ENCODE measurements at regions not wholly inside any gene's neighbourhood (a gene's known extent, or its start where the extent isn't known, plus 50 kb on each side); places are given as distances from the start of the nearest gene placed in this dataset.

- FAIRE-seq, result no peak
- Histone ChIP-seq H3K36me3 (ENCODE audit: control insufficient read depth in 3 of 3, insufficient read depth in 2 of 3, low read depth in 1 of 3, low read length in 3 of 3) (no peaks in the 10 kb centered on the region), H3K4me1 (ENCODE audit: control insufficient read depth in 3 of 3, insufficient read depth in 2 of 3, low read depth in 1 of 3, low read length in 2 of 3) (peaks cover 0 to 18% (median 0%) of the 10 kb centered on the region in 3 donors), H3K27ac (ENCODE audit: low read depth in 1 of 3, low read length in 2 of 3) (peak overlapping the region in 1 of 3 donors; percentile 34), H3K27me3 (ENCODE audit: control insufficient read depth in 3 of 3, insufficient read depth in 3 of 3, low read length in 3 of 3) (no peaks in the 10 kb centered on the region), H3K9me3 (ENCODE audit: control insufficient read depth in 2 of 2, insufficient read depth in 1 of 2, low read depth in 1 of 2, low read length in 1 of 2) (no peaks in the 10 kb centered on the region), H3K4me3 (ENCODE audit: low read depth in 1 of 3, low read length in 3 of 3) (no peak overlapping the region)
- peak in 1 of 2 donors; percentile 58 for DNase-seq
- 64 to 81% (median 69%) methylated on average over 2 of the region's 2 CpGs for WGBS, 3 donors
Observed at GRCh38 chr15:38886315-38887163, 321.9 kb upstream of the RASGRP1 start.

DNA sequence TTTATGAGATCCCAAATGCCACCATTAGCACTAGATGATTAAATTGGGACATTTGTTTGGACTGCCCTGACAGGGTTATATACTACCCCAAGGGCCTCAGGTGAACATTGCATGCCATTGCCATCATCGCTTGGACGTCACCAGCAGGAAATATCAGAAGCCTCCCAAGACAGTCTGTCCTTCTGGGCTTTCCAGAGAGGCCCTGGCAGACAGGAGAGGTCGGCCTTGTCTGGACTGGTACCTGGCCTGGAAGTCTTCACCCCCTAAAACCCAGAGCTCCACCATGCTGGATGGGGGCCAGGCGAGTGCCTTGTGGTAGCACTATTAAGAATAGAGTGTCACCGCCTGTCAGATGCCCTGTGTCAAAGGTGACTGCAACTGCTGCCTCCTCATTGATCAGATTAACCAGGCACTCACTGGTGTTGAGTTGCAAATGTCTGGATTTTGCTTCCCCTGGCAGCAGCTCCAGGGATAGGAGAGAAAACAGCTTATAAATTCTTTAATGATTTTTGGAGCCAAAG is 324.1 kb upstream of the RASGRP1 start:
- DNase-seq (no peak), FAIRE-seq (no peak)
- no peaks in the 10 kb centered on the region for H3K27me3 ChIP-seq (ENCODE audit: control insufficient read depth in 3 of 3, insufficient read depth in 3 of 3, low read length in 3 of 3)
- H3K9me3 ChIP-seq (ENCODE audit: control insufficient read depth in 2 of 2, insufficient read depth in 1 of 2, low read depth in 1 of 2, low read length in 1 of 2), result no peaks in the 10 kb centered on the region
- no peak overlapping the region for H3K4me3 ChIP-seq (ENCODE audit: low read depth in 1 of 3, low read length in 3 of 3)
- H3K36me3 ChIP-seq (ENCODE audit: control insufficient read depth in 3 of 3, insufficient read depth in 2 of 3, low read depth in 1 of 3, low read length in 3 of 3), result no peaks in the 10 kb centered on the region
- H3K27ac ChIP-seq (ENCODE audit: low read depth in 1 of 3, low read length in 2 of 3), result no peak overlapping the region
- peaks cover 0 to 21% (median 0%) of the 10 kb centered on the region in 3 donors for H3K4me1 ChIP-seq (ENCODE audit: control insufficient read depth in 3 of 3, insufficient read depth in 2 of 3, low read depth in 1 of 3, low read length in 2 of 3)
- WGBS, 3 donors, result 79 to 88% (median 87%) methylated on average over 5 of the region's 5 CpGs

DNA sequence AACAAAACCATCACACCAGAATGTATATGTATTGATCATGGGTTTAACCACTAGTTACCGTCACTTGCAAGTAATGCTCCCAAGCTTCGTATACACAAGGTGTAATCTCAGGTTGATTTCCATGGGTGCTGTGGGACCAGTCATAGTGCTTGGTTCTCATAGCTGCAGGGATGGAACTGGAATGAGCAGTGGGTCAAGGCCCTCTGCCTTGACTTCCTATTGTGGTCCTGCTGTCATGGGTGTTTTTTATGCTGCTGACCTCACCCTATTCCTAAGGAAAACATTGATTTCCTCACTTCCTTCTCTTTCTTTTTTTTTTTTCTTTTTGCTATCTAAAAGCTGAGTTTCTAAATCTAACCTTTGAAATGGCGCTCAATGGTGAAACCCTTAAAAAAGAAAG is 325.6 kb upstream of the RASGRP1 start:
- H3K27me3 ChIP-seq (ENCODE audit: control insufficient read depth in 3 of 3, insufficient read depth in 3 of 3, low read length in 3 of 3), result no peaks in the 10 kb centered on the region
- no peaks in the 10 kb centered on the region for H3K36me3 ChIP-seq (ENCODE audit: control insufficient read depth in 3 of 3, insufficient read depth in 2 of 3, low read depth in 1 of 3, low read length in 3 of 3)
- 93 to 97% (median 95%) methylated on average over 3 of the region's 3 CpGs for whole genome bisulfite sequencing, 3 donors
- peak overlapping the region in 1 of 3 donors; percentile 1 for H3K27ac ChIP-seq (ENCODE audit: low read depth in 1 of 3, low read length in 2 of 3)
- peak in 1 of 2 donors; percentile 28 for DNase-seq
- H3K4me1 ChIP-seq (ENCODE audit: control insufficient read depth in 3 of 3, insufficient read depth in 2 of 3, low read depth in 1 of 3, low read length in 2 of 3), result peaks cover 0 to 26% (median 0%) of the 10 kb centered on the region in 3 donors
- no peak overlapping the region for H3K4me3 ChIP-seq (ENCODE audit: low read depth in 1 of 3, low read length in 3 of 3)
- no peak for FAIRE-seq
- no peaks in the 10 kb centered on the region for H3K9me3 ChIP-seq (ENCODE audit: control insufficient read depth in 2 of 2, insufficient read depth in 1 of 2, low read depth in 1 of 2, low read length in 1 of 2)

DNA sequence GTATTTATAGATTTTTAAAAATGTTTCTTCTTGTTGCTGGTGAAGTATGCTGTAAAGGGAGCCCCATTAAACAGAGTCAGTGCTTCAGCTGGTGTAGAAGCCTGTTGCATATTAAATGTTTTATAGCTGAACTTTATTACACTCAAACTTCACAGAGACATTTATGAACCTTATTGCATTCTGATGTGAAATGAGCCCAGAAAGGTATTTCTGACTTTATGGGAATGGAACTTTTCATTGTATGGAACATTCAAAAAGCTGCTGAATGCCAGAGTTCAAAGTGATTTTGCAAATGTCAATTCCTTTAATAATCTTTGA is 329.3 kb upstream of the RASGRP1 start:
- no peaks in the 10 kb centered on the region for H3K9me3 ChIP-seq (ENCODE audit: control insufficient read depth in 2 of 2, insufficient read depth in 1 of 2, low read depth in 1 of 2, low read length in 1 of 2)
- no peaks in the 10 kb centered on the region for H3K27me3 ChIP-seq (ENCODE audit: control insufficient read depth in 3 of 3, insufficient read depth in 3 of 3, low read length in 3 of 3)
- FAIRE-seq (no peak), DNase-seq (peak in 1 of 2 donors; percentile 14)
- H3K4me3 ChIP-seq (ENCODE audit: low read depth in 1 of 3, low read length in 3 of 3), result no peak overlapping the region
- H3K36me3 ChIP-seq (ENCODE audit: control insufficient read depth in 3 of 3, insufficient read depth in 2 of 3, low read depth in 1 of 3, low read length in 3 of 3), result no peaks in the 10 kb centered on the region
- H3K27ac ChIP-seq (ENCODE audit: low read depth in 1 of 3, low read length in 2 of 3), result peak overlapping the region in 1 of 3 donors; percentile 23
- H3K4me1 ChIP-seq (ENCODE audit: control insufficient read depth in 3 of 3, insufficient read depth in 2 of 3, low read depth in 1 of 3, low read length in 2 of 3), result peaks cover 0 to 8% (median 0%) of the 10 kb centered on the region in 3 donors

- H3K27ac ChIP-seq (ENCODE audit: low read depth in 1 of 3, low read length in 2 of 3), result peak overlapping the region in 1 of 3 donors; percentile 23
- no peaks in the 10 kb centered on the region for H3K9me3 ChIP-seq (ENCODE audit: control insufficient read depth in 2 of 2, insufficient read depth in 1 of 2, low read depth in 1 of 2, low read length in 1 of 2)
- DNase-seq (peak in 1 of 2 donors; percentile 16), FAIRE-seq (no peak)
- WGBS, 3 donors, result 43 to 51% (median 47%) methylated on average over 2 of the region's 2 CpGs
- no peaks in the 10 kb centered on the region for H3K27me3 ChIP-seq (ENCODE audit: control insufficient read depth in 3 of 3, insufficient read depth in 3 of 3, low read length in 3 of 3)
- H3K36me3 ChIP-seq (ENCODE audit: control insufficient read depth in 3 of 3, insufficient read depth in 2 of 3, low read depth in 1 of 3, low read length in 3 of 3), result no peaks in the 10 kb centered on the region
- H3K4me3 ChIP-seq (ENCODE audit: low read depth in 1 of 3, low read length in 3 of 3), result no peak overlapping the region
- peaks cover 0 to 8% (median 0%) of the 10 kb centered on the region in 3 donors for H3K4me1 ChIP-seq (ENCODE audit: control insufficient read depth in 3 of 3, insufficient read depth in 2 of 3, low read depth in 1 of 3, low read length in 2 of 3)
Observed at GRCh38 chr15:38894243-38894948, 329.8 kb upstream of the RASGRP1 start.

DNA sequence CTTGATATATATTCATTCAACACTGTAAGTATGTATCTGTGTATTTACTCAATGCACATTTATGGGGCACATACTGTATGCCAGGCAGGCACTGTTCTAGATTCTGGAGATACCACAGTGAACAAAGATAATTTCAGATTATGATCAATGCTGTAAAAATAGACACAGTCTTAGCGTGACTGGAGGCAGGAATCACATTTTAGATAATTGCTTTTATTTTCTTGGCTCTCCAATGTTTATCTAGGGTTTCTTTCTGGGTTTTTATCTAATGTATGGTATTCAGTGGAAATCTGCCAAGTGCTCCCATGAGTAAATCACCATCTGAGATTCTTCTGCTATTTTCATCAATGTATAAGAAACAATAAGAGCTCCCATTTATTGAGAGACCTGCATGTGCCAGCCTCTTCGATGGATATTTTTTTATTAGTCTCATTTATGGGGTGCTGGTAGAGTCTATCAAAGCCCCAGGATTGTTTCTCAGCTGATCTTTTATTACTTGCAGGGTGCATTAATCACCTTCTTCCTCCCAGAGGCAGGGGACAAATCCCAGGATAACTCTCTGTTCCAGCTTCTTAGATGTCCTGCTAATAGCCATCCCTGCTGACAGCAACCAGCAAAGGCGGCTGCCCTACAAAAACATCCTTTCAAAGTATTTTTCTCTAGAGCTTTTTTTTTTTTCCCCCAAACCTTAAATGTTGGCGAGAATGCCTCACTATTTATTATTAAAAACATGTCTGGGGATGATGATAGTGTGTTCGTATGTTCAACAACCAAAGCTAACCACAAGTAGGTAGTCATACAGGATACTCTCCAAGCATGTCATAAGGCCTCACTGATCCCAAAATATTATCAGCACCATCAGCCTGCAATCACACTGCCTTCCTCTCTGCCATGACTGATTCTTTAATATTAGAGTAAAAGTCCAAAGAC is 331.0 kb upstream of the RASGRP1 start:
- 63 to 79% (median 65%) methylated on average over 5 of the region's 5 CpGs for WGBS, 3 donors
- DNase-seq (no peak), FAIRE-seq (no peak)
- no peaks in the 10 kb centered on the region for H3K27me3 ChIP-seq (ENCODE audit: control insufficient read depth in 3 of 3, insufficient read depth in 3 of 3, low read length in 3 of 3)
- H3K4me3 ChIP-seq (ENCODE audit: low read depth in 1 of 3, low read length in 3 of 3), result no peak overlapping the region
- H3K4me1 ChIP-seq (ENCODE audit: control insufficient read depth in 3 of 3, insufficient read depth in 2 of 3, low read depth in 1 of 3, low read length in 2 of 3), result peaks cover 0 to 8% (median 0%) of the 10 kb centered on the region in 3 donors
- no peaks in the 10 kb centered on the region for H3K9me3 ChIP-seq (ENCODE audit: control insufficient read depth in 2 of 2, insufficient read depth in 1 of 2, low read depth in 1 of 2, low read length in 1 of 2)
- H3K27ac ChIP-seq (ENCODE audit: low read depth in 1 of 3, low read length in 2 of 3), result no peak overlapping the region
- no peaks in the 10 kb centered on the region for H3K36me3 ChIP-seq (ENCODE audit: control insufficient read depth in 3 of 3, insufficient read depth in 2 of 3, low read depth in 1 of 3, low read length in 3 of 3)

- DNase-seq (no peak), FAIRE-seq (no peak)
- peaks cover 0 to 8% (median 0%) of the 10 kb centered on the region in 3 donors for H3K4me1 ChIP-seq (ENCODE audit: control insufficient read depth in 3 of 3, insufficient read depth in 2 of 3, low read depth in 1 of 3, low read length in 2 of 3)
- no peaks in the 10 kb centered on the region for H3K36me3 ChIP-seq (ENCODE audit: control insufficient read depth in 3 of 3, insufficient read depth in 2 of 3, low read depth in 1 of 3, low read length in 3 of 3)
- H3K9me3 ChIP-seq (ENCODE audit: control insufficient read depth in 2 of 2, insufficient read depth in 1 of 2, low read depth in 1 of 2, low read length in 1 of 2), result no peaks in the 10 kb centered on the region
- H3K27ac ChIP-seq (ENCODE audit: low read depth in 1 of 3, low read length in 2 of 3), result no peak overlapping the region
- H3K4me3 ChIP-seq (ENCODE audit: low read depth in 1 of 3, low read length in 3 of 3), result no peak overlapping the region
- WGBS, 3 donors, result 79 to 97% (median 81%) methylated on average over 1 of the region's 1 CpG
- no peaks in the 10 kb centered on the region for H3K27me3 ChIP-seq (ENCODE audit: control insufficient read depth in 3 of 3, insufficient read depth in 3 of 3, low read length in 3 of 3)
Observed at GRCh38 chr15:38896647-38897046, 332.0 kb upstream of the RASGRP1 start.

DNA sequence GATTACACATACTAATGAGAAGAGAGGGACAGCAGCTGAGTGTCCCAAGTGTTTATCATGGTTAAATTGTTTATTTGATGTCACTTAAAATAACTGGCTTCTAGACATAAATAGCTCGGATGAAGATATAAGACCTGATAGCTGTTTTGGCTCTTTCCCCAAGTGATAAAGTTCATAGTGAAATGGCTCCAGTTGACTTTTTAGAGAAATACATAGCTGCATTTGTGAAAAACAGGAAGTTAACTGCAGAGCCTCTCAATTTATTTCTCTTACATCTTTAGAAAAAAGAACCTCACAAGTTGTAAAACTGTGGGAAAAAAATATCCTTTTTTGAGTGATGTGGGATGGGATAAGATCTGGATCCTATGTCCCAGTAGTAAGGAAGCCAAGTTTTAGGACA is 332.9 kb upstream of the RASGRP1 start:
- H3K4me3 ChIP-seq (ENCODE audit: low read depth in 1 of 3, low read length in 3 of 3), result no peak overlapping the region
- no peaks in the 10 kb centered on the region for H3K9me3 ChIP-seq (ENCODE audit: control insufficient read depth in 2 of 2, insufficient read depth in 1 of 2, low read depth in 1 of 2, low read length in 1 of 2)
- no peaks in the 10 kb centered on the region for H3K36me3 ChIP-seq (ENCODE audit: control insufficient read depth in 3 of 3, insufficient read depth in 2 of 3, low read depth in 1 of 3, low read length in 3 of 3)
- H3K27ac ChIP-seq (ENCODE audit: low read depth in 1 of 3, low read length in 2 of 3), result no peak overlapping the region
- FAIRE-seq (no peak), DNase-seq (no peak)
- H3K4me1 ChIP-seq (ENCODE audit: control insufficient read depth in 3 of 3, insufficient read depth in 2 of 3, low read depth in 1 of 3, low read length in 2 of 3), result peaks cover 0 to 8% (median 0%) of the 10 kb centered on the region in 3 donors
- WGBS, 3 donors, result 29 to 39% (median 31%) methylated on average over 1 of the region's 1 CpG
- H3K27me3 ChIP-seq (ENCODE audit: control insufficient read depth in 3 of 3, insufficient read depth in 3 of 3, low read length in 3 of 3), result no peaks in the 10 kb centered on the region

Data from small intestine (tissue), 7 donors.